NCI-H146 treated with DMSO at 0.1 percent for 48 hours (cell line): ENCODE measurements at regions not wholly inside any gene's neighbourhood (a gene's known extent, or its start where the extent isn't known, plus 50 kb on each side); places are given as distances from the start of the nearest gene placed in this dataset.

Experiments used
- DNase-seq: peaks from one replicate; lab custom pipeline; 2025; ENCODE audit not compliant: unreplicated experiment; lab: John Stamatoyannopoulos, UW

DNA sequence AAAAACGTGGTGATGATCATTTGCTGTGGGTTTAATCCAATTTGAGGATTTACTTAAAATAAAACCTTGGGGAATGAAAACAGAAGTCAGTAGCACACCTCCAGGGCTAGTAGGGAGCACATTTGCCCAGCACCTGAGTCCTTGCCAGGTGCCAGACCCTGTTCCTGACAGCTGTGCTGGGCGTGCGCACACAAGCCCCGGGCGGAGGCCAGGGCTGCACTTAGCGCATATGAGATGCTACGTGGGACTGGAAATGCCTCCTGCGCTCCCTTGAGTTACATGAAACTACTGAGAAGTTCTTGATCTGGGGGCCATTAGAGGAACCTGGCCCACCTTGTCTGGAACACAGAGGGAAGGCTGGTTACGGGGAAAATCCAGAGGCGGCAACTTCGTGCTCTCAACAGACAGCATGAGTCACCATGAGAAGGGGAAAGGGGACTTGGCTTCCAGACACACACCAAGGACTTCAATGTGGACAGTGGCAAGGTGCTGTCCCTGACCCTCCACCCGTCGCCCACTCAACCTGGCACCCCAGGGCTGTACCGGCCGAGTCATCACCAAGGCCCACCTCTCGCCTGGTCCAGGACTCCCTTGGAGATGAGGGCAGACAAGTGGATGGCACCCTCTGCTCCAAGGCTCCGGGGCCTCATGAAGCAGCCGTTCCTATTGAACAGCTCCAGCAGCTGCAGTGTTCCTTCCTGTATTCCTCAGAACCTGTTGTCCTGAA lies 1468.6 kb downstream of the BRD1 start:
- no peak for DNase-seq

DNA sequence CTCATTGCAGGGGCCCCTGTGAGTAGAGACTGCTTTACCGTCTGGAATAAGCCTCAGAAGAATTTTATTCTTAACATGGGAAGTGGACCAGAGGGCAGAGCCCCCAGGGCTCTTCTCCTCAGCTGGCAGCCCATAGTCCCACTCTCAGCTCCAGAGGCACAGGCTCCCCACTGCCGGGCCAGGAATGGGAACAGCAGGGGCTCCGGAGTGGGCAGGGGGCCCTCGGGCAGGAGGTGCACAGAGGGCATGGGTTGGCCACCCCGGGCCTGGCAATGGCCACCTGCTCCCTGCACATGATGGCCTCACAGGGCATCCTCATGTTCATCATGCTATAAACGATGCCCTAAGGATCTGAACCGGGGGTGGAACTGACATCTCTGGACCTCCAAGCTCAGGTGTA lies 1469.7 kb downstream of the BRD1 start:
- DNase-seq: no peak

DNA sequence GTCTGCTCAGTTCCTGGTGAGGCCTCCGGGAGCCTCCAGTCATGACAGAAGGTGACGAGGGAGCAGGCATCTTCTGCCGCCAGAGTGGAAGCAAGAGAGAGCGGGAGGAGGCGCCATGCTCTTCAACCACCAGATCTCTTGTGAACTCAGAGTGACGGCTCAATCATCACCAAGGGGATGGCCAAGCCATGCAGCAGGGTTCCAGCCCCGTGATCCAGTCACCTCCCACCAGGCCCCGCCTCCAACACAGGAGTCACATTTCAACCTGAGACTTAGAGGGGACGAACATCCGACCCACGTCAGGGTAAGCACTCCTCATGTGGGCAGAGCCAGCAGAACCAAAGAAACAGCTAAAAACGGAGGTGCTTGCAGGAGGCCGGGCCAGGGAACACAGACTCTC lies 1470.5 kb downstream of the BRD1 start:
- DNase-seq: no peak

DNA sequence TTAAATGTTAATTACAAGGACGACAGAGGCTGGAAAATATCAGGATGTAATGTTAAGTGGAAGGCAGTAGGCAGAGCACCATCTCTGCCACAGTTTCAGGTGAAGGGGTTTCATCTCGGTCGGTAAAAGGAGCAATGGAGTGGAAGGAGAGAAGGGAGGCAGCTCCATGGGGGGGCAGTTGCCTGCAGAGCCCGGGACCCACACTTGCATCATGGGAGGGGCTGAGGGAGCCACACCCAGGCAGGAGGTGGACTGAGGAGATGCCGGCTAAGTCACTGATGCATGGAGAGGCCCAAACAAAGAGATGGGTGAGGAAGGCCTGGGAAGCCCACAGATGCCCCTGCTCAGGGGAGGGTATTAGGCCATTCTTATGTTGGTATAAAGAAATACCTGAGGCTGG lies 1470.9 kb downstream of the BRD1 start:
- no peak for DNase-seq

DNA sequence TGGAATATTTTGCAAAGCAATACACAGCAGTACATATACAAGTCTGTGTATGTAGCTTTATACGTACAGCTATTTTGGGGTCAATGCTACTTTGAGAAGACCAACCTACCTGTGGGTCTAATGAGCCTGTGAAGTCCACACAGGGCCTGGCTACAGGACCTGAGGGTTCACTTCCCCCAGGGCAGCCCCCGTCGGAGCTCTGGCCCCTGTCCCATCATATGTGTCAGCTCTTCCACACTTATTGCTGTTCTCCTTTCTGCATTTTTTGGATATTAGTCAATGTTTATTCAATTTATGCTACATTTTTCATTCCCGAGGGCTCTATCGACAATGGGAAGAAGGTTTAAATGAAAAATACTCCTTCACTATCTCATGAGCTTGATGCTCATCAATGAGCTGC lies 1473.6 kb downstream of the BRD1 start:
- no peak for DNase-seq

DNA sequence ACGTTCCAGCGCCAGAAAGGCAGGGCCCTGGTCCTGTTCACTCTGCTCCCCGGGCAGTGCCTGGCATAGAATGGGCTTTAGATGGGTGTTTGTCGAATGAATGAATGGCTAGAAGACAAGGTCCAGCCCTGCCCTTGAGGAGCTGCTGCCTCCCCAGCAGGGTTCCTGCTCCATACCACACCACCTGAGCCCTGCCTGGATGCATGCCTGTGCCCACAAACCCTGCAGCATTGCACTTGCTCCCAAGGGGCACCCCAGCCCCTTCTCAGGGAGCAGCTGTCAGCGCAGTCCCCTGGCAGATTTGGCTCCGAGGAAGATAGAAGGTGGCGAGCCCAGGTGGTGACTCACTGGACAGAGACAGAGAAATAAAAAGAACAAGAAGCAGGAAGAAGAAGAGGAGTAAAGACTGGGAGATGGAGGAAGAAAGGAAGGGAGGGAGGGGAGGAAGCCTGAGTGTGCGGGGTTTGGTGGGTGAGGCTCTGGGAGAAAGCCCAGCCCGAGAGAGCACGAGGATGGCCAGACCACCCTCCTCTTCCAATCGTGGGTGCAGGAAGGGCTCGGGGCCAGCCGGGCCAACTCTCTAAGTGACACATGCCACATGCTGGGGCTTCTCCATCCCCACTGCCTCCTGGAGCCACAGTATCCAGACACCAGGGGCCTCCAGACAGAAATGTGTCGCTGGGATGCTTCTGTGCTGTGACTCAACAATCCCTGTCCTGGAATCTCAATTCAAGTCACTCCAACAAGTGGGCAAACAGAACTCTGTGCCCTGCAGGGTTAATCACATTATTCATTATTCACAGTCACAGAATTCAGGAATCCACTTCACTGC lies 1474.3 kb downstream of the BRD1 start:
- no peak for DNase-seq

DNA sequence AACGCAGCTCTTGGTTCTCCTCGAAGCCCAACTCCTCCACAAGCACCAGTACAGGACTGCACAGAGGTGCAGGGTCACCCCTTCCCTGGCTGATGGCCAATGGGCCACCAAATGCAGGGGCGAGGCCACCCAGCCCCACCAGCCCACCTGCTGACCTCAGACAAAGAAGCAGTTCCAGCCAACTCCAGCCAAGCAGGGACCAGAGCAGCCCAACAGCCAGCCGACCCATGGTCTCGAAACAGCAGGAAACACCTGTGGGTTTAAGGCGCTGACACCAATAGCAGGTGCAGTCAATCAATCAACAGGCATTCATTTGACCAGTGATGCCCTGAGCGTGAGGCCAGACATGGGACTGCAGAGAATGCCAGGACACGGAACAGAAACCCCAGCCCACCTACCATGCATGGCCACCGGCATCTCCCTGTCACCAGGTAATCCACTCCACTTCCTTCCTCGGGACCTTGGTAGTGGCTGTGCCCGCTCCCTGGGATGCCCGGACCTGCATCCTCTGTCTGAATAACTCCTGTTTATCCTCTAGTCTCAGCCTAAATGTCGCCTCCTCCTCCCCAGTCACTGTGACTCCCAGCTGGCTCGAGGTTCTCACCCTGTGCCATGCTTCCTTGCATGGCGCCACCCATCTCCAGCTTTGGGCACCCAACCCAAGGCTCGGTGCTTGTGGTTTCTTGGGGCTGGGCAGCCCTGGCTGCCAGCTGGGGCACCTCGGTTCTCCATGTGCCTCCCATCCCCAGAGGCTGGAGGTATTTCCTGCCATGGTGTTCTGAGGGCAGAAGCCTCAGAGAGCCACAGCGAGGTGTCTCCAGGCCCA lies 1475.4 kb downstream of the BRD1 start:
- DNase-seq: no peak

DNA sequence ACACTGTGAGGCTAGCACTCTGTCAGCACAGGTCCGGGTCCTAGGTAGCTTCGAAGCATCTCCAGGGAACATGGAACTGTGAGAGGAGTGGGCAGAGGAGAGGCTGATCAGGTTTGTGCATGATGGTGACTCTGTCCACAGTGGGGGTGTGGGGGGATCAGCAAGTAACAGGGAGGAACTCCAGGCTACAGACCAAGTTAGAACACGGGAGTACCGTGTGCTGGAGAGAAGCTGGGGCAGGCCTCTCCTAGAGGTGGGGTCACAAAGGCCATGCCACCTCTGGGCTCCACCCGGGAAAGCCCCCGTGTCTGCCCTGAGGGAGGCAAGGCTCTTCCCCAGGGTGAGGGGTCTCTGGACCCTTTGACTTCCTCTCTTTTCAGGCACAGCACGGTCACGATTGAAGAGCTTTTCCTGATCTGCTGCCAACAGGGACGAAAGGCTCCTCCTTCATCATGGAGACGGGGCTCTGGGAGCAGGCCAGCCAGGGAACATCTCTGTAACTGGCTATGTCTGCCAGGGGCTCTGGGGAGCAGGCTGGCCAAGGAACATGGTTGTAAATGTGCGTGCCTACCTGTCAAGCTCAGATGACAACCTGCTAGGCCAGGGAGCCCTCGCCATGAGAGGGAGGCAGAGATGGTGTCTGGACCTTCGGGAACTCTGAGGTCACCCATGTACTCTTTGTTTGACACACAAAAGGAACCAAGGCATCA lies 1476.1 kb downstream of the BRD1 start:
- DNase-seq: no peak

DNA sequence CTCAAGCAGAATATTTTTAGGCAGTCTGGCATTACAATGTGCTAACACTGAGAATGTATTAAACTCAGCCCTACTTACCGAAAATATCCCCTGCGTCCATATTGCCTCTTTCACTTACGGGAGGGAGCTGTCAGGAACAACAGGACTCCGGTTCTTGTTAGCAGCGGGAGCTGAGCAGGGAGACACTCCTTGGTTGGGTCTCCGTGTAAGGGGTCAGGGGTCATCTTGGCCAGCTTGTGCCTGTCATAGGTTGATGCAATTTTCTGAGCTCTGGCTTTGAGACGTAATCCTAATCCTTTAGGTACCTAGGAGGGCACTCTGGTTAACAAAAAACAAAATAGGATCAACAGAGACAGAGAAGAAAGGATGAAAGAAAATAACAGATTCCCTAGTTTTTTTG lies 1477.2 kb downstream of the BRD1 start:
- DNase-seq: no peak

DNA sequence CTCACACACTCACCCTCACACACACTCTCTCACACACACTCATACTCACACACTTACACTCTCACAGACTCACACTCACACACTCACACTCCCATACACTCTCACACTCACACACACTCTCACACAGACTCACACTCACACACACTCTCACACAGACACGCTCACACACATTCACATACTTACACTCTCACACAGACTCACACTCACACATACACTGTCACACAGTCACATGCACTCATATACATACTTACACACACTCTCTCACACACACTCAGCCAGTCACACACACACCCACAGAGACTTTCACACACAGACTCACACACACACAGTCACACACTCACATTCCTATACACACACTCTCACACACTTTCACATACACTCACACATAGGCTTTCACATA lies 1478.8 kb downstream of the BRD1 start:
- DNase-seq: no peak

DNA sequence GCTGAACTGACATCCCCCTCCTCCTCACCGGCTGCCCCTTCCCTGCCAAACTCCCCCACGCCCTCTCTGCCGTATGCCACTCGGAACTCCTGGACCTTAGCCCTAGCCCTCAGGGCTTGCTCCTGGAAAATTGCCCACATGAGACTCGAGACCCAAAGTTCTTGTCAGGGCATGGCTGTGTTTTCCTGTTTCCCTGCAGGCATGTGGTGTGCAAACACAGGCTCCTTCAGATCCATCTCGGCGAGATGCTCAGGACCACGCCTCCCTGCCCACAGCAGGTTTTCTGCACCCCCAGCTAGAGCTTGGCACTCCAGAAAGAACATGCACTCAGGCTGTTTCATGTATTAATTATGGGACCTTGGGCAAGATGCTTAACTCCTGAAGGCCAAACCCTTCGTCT lies 1480.4 kb downstream of the BRD1 start:
- no peak for DNase-seq

DNA sequence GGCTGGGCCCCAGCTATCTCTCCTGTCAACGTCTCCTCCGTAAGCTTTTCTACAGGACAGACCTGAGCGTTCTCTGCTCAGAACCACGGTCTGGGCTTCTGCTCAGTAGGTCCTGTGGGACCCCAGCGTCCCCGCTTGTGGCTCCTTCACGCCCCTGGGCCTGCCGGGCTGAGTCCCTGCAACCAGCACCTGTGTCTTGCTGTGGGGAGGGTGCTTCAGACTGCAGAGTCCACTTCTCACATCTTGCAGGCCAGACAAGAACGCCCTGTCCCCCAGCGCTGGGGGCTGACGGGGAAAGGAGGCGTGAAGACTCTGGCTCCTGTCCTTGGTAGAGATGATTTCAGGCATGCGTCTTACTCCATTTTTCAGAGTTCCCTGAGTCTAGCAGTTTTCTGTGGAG lies 1480.8 kb downstream of the BRD1 start:
- DNase-seq: no peak

DNA sequence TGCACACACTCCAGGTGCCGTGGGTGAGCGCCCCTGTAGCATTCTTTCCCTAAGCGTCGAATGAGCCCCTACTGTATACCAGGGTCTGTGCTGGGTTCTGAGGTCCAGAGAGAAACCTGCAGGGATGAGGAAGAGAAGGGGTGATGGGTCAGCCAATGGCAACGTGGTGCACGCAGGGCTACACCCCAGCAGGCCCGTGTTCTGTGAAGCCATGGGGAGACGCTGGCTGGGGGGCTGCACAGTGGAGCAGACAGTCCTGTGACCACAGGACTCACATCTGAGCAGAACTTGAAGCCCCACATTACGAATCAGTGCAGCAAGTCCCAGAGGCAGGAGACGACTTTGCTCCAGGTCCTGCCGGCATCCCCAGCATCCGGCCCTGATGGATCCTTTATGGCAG lies 1481.4 kb downstream of the BRD1 start:
- no peak for DNase-seq

DNA sequence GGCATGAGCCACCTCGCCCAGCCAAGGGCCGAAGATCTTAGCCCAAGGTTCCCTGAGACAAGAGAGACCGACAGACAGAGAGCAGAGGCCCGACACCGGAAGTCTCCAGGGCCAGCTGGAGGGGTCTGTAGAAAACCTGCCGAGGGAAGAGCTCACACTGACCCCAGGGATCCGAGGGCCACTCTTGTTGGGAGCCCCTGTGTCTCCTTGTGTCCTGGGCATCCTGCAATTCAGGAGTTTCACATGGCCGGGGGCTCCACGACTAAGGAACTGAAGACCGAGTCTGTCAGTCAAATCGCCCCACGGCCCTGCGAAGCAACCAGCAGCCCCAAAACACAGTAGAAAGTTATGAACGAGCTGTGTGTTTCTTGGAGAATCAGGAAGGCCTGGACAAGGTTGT lies 1482.0 kb downstream of the BRD1 start:
- no peak for DNase-seq

DNA sequence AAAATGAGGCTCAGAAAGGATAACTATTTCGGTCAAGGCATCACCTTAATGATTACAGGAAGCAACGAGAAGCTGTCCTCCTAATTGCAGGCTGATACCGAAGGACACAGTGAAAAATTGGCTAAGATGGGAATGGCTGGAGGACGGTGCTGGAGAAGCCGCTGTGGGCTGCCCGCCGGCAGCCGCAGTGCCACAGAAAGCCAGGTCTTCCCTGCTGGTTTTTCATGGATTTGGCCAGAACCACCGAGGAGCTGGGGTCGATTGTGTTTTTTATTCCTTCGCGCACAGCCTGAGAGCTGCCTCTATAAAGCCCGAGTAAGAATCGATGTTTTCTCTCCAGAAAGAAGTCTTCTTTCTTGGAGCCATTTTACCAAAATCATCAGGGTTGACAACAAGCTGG lies 1484.2 kb downstream of the BRD1 start:
- no peak for DNase-seq

DNA sequence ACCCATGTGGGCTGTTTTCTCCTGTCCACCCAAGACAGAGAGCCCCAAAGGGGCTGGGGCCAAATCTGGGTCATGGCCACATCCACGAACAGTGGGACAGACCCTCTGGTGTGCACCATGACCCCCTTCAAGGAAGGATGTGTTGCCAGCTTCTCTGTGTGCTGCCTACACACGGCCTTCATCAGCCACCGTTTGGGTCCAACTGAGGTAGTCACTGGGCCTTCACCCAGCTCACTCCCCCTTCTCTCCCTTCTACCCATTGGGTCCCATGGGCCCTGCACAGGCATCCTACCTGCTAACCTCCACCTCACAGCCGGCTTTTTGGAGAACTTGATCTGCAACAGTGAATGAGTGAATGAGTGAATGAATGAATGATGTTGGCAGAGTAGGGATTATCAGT lies 1484.9 kb downstream of the BRD1 start:
- no peak for DNase-seq

DNA sequence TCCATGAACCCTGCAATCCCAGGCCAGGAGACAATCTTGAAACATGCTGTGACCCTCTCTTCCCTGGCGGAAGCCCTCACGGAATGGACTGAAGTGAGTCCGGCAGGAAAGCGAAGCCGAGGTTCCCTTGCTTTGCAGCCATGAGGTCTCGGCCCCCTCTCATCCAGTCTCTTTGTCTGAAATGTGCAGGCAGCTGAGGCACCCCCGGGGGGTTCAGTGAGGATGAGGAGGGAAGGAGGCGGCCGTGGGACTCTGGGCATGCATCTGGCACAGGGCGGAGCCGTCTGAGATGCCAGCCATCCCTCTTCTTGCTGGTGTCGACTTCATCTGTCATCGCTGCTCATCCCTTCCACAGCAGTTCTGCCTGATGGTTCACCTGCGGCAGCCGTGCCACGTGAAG lies 1485.7 kb downstream of the BRD1 start:
- DNase-seq: no peak

DNA sequence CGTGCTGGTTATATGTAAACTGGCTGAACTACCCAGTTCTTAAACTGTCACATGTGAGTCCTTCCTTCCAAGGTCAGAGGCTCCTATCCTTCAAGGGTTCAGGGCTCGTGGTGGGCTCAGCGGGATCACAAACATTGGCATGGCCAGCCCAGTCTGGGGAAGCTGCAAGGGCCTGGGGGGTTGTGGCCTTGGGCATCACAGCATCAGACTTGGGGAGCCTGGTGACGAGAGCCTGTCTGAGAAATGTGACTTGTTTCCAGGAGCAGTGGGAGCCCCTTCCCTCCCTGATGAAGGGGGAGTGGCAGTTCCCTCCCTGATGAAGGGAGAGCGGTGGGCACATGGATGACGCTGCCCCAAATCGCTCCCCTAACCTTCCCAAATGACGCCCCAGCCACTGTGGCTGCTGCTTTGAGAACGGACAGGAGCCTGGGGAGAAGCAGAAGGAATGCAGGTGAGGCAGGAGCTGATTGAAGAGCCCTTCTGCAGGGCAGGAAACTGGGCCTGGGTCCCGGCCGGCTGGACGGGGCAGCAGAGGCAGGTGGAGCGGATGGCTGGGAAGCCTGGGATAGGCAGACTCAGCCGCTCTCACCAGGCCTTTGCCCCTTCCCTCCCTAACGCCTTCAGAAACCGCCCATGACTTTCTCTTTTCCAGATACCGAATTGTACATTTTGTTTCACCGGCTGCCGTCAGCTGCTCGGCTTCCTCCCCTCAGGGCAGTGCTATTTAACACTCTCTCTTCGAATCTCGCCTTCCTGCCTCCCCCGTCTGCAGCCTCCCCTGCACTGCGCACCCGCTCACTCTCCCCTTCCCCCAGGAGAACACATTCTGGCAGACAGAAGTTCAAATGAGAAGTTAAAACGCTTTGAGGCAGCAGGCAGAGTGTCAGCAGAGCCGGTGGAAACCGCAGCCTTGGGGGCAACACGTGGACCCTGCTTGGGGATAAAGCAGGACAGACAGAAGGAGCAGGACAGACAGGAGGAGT lies 1486.7 kb downstream of the BRD1 start:
- DNase-seq: no peak

DNA sequence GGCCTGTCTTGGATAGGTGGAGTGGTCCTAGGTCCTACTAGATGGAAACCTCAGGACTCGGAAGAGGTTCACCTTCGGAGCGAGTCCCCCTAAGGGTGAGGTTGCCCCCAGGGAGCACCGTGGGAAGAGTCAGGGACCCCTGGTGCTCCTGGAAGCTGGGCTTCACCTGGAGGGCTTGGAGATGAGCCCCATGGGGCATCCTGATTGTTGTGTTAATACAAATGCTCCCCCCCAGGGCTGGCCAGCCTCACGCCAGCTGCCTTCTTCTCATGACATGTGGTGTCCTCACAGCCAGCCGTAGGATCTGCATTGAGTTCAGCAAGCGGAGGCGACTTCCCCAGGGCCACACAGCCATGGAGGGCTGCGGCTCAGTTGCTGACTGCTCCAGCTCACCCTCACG lies 1487.5 kb downstream of the BRD1 start:
- no peak for DNase-seq
